ENCODE measurements at regions not wholly inside any gene's neighbourhood (a gene's known extent, or its start where the extent isn't known, plus 50 kb on each side); places are given as distances from the start of the nearest gene placed in this dataset.

DNA sequence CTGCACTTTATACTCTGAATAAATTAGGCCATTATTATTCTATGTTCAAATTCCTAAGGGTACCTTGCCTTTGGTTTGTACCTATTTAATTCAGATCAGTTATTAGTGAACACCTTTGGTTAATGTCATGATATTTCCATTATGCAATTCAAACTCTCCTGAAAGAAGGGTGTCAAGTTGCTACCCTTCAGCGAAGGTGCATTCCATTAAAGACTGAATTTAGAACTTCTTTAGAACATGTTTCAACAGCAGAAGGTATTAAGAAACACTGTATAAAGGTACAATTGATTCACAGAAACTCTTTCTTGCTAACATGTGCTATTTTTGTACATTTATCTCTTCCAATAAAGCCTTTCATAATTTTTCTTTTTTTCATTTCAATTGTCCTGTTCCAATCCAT, 1545.4 kb upstream of the PCDH10 start:
- TF ChIP-seq, protein P1, sequence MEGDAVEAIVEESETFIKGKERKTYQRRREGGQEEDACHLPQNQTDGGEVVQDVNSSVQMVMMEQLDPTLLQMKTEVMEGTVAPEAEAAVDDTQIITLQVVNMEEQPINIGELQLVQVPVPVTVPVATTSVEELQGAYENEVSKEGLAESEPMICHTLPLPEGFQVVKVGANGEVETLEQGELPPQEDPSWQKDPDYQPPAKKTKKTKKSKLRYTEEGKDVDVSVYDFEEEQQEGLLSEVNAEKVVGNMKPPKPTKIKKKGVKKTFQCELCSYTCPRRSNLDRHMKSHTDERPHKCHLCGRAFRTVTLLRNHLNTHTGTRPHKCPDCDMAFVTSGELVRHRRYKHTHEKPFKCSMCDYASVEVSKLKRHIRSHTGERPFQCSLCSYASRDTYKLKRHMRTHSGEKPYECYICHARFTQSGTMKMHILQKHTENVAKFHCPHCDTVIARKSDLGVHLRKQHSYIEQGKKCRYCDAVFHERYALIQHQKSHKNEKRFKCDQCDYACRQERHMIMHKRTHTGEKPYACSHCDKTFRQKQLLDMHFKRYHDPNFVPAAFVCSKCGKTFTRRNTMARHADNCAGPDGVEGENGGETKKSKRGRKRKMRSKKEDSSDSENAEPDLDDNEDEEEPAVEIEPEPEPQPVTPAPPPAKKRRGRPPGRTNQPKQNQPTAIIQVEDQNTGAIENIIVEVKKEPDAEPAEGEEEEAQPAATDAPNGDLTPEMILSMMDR (IDR thresholded peaks at IDR 0.05; ENCODE audit: poor library complexity, severe bottlenecking) = no peak
- TF ChIP-seq, protein P2, sequence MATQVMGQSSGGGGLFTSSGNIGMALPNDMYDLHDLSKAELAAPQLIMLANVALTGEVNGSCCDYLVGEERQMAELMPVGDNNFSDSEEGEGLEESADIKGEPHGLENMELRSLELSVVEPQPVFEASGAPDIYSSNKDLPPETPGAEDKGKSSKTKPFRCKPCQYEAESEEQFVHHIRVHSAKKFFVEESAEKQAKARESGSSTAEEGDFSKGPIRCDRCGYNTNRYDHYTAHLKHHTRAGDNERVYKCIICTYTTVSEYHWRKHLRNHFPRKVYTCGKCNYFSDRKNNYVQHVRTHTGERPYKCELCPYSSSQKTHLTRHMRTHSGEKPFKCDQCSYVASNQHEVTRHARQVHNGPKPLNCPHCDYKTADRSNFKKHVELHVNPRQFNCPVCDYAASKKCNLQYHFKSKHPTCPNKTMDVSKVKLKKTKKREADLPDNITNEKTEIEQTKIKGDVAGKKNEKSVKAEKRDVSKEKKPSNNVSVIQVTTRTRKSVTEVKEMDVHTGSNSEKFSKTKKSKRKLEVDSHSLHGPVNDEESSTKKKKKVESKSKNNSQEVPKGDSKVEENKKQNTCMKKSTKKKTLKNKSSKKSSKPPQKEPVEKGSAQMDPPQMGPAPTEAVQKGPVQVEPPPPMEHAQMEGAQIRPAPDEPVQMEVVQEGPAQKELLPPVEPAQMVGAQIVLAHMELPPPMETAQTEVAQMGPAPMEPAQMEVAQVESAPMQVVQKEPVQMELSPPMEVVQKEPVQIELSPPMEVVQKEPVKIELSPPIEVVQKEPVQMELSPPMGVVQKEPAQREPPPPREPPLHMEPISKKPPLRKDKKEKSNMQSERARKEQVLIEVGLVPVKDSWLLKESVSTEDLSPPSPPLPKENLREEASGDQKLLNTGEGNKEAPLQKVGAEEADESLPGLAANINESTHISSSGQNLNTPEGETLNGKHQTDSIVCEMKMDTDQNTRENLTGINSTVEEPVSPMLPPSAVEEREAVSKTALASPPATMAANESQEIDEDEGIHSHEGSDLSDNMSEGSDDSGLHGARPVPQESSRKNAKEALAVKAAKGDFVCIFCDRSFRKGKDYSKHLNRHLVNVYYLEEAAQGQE (IDR thresholded peaks at IDR 0.05; ENCODE audit: borderline replicate concordance) = no peak
- TF ChIP-seq EP300 (conservative IDR thresholded peaks at IDR 0.05; ENCODE audit: poor library complexity, severe bottlenecking) (no peak), EZH2 (IDR thresholded peaks at IDR 0.05; ENCODE audit: borderline replicate concordance, insufficient read depth, low read length, poor library complexity, severe bottlenecking) (no peak), POLR2AphosphoS5 (IDR thresholded peaks at IDR 0.05) (no peak), SMC3 (conservative IDR thresholded peaks at IDR 0.05; ENCODE audit: poor library complexity) (no peak), RAD21 (conservative IDR thresholded peaks at IDR 0.05) (no peak), TAF1 (IDR thresholded peaks at IDR 0.05; ENCODE audit: low read depth) (no peak)

Data from neural cell (in vitro differentiated cells).